Astrocyte of the spinal cord (primary cell): ENCODE measurements at regions not wholly inside any gene's neighbourhood (a gene's known extent, or its start where the extent isn't known, plus 50 kb on each side); places are given as distances from the start of the nearest gene placed in this dataset.

Source experiments
- DNase-seq: peaks from one replicate; pipeline ENCODE4 v3.0.0; 2011; ENCODE audit warnings: low read depth, low spot score
- H3K4me3 ChIP-seq: 2 replicates; pipeline ENCODE4 v1.5.1; 2011; ENCODE audit warnings: low read depth, mild to moderate bottlenecking, low read length, moderate library complexity
- CTCF ChIP-seq: IDR thresholded peaks from 2 replicates; pipeline ENCODE4 v1.5.1; 2012; ENCODE audit warnings: low read depth, mild to moderate bottlenecking, low read length, inconsistent platforms
- in situ Hi-C: cut with HindIII; loops from 2 replicates; pipeline ENCODE4 v1.10.0; 2017; ENCODE audit warnings: low sequenced_read_pairs

- in situ Hi-C loops = no loop called here
- TF ChIP-seq CTCF = no peak
Observed at GRCh38 chr1:55639051-55639450, 423.9 kb upstream of the USP24 start.

DNA sequence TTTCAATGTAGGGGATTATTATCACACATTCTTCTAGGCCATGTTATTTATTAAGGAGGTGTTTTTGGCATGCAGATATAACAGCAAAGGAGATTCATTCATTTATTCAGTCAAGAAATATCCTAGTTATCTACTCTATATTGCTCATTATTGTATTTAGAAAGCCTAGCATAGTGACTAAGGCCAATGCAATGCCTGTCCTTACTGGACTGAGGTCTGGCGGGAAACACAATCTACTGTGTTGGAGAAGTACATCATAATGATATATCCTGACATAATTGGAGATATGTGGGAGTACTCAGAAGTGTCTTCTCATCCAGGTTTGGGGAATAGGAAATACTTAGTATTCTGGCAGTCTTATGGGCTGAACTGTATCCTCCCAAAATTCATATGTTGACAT, 421.5 kb upstream of the USP24 start:
- DNase-seq = peak; percentile 14
- in situ Hi-C loops = no loop called here
- H3K4me3 ChIP-seq = no peak overlapping the region
- TF ChIP-seq CTCF = no peak

More at GRCh38 chr1:55639051-55639450, 423.9 kb upstream of the USP24 start:
- DNase-seq = no peak
- no peak overlapping the region for H3K4me3 ChIP-seq

DNA sequence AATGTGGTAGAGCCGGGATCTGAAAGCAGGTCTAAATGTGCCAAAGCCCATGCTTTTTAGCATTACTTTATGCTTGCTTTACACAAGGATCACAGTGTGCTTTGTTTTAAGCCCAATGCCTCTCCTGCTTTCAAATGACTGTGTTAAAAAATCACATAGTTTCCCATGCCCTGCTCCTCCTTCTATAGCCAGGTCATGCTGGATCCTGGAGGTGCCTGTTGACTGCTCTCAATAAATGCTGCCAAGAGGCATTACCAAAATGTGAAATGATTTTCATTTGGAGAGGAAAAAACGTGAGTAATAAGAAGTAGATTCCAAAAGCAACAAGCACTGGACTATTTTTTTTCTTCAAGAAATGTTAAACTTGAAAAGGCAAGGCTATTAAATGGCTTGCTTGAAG, 420.7 kb upstream of the USP24 start:
- no peak overlapping the region for H3K4me3 ChIP-seq
- in situ Hi-C loops = no loop called here
- DNase-seq = peak; percentile 51
- TF ChIP-seq CTCF = no peak

- H3K4me3 ChIP-seq = no peak overlapping the region
- in situ Hi-C loops = no loop called here
- TF ChIP-seq CTCF = no peak
- DNase-seq = no peak
Observed at GRCh38 chr1:55634516-55634915, 419.4 kb upstream of the USP24 start.

DNA sequence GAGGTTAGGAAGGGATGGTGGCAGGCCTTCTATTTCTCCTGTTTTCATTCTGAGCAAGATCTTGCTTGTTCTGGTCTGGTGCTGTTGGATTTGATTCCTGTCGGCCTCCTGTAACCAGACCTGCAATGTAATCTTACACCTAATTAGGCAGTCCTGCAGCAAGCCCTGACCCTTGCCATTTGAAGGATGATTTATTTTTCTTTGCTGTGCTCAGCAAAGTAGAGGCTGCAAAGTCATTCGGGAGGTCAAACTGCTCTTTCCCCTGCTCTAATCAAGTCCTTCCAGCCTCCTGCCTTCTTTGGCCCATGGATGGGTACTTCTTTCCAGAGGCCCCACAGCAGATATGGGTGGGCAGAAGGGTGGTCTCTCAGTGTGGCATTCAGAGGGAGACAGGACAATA, 417.7 kb upstream of the USP24 start:
- no peak for TF ChIP-seq CTCF
- in situ Hi-C loops = no loop called here
- DNase-seq = peak; percentile 5

GRCh38 chr1:55632058-55632457, 416.9 kb upstream of the USP24 start:
- TF ChIP-seq CTCF = no peak
- peak; percentile 40 for DNase-seq
- H3K4me3 ChIP-seq = no peak overlapping the region
- in situ Hi-C loops = no loop called here

More for the DNA sequence above, 417.7 kb upstream of the USP24 start:
- H3K4me3 ChIP-seq = no peak overlapping the region

DNA sequence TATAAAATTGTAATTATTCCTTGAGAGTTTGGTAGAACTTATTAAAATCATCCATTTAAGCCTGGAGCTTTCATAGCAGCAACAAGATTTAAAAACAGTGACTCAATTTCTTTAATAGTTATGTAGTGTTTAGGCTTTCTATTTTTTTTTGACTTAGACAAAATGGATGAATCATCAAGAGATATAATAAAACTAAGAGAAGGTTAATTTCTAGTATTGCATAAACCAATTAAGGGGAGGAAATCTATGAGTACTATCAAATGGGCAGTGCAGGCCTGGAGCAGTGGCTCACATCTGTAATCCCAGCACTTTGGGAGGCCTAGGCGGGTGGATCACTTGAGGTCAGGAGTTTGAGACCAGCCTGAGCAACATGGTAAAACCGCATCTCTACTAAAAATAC, 416.3 kb upstream of the USP24 start:
- no peak for TF ChIP-seq CTCF
- H3K4me3 ChIP-seq = no peak overlapping the region
- DNase-seq = peak; percentile 12
- in situ Hi-C loops = no loop called here
